WERI-Rb-1 (cell line): ENCODE measurements at regions not wholly inside any gene's neighbourhood (a gene's known extent, or its start where the extent isn't known, plus 50 kb on each side); places are given as distances from the start of the nearest gene placed in this dataset.

Experiments used
- DNase-seq: peaks from one replicate; pipeline ENCODE4 v3.0.0-alpha.2; 2020
- H3K27ac ChIP-seq: fragments of 250-450 bp; sonication (Bioruptor Pico); 2 replicates; pipeline ENCODE4 v1.5.1; 2020; ENCODE audit warnings: mild to moderate bottlenecking, moderate library complexity
- H3K27me3 ChIP-seq: fragments of 250-450 bp; sonication (Bioruptor Pico); 2 replicates; pipeline ENCODE4 v1.5.1; 2021; ENCODE audit warnings: mild to moderate bottlenecking, low read depth, moderate library complexity; ENCODE audit not compliant: insufficient read depth, severe bottlenecking
- H3K36me3 ChIP-seq: fragments of 250-450 bp; sonication (Bioruptor Pico); 2 replicates; pipeline ENCODE4 v1.5.1; 2020; ENCODE audit warnings: mild to moderate bottlenecking, moderate library complexity
- H3K4me3 ChIP-seq: 2 replicates; pipeline ENCODE4 v1.5.1; 2011; ENCODE audit warnings: low read depth, mild to moderate bottlenecking, control low read depth, low read length
- H3K9me3 ChIP-seq: fragments of 250-450 bp; sonication (Bioruptor Pico); 2 replicates; pipeline ENCODE4 v1.5.1; 2021; ENCODE audit warnings: mild to moderate bottlenecking, moderate library complexity; ENCODE audit not compliant: severe bottlenecking
- TF ChIP-seq, protein P1 (sequence below): IDR thresholded peaks from 2 replicates; pipeline ENCODE4 v1.5.1; 2011; ENCODE audit warnings: low read depth, mild to moderate bottlenecking, control low read depth, inconsistent platforms, low read length

DNA sequence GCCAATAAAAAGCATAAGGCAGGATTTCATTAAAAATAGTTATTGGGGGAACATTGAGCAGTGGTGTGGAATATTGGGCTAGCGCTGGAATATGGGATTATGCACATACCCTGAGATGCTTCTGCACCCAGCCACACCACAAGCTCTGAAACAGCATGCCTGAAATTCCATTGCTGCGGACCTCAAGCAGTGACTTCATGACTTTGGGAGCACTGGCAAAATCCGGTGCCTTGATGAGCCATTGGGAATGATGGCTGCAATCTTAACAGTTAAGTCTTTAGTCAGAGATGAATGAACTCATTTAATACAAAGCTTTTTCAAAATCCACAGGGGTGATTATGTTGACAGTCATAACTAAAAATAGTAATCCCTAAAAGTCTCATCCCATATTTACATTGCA is 274.7 kb upstream of the MTPN start:
- no peaks in the 10 kb centered on the region for H3K9me3 ChIP-seq
- no peaks in the 10 kb centered on the region for H3K36me3 ChIP-seq
- TF ChIP-seq, protein P1, sequence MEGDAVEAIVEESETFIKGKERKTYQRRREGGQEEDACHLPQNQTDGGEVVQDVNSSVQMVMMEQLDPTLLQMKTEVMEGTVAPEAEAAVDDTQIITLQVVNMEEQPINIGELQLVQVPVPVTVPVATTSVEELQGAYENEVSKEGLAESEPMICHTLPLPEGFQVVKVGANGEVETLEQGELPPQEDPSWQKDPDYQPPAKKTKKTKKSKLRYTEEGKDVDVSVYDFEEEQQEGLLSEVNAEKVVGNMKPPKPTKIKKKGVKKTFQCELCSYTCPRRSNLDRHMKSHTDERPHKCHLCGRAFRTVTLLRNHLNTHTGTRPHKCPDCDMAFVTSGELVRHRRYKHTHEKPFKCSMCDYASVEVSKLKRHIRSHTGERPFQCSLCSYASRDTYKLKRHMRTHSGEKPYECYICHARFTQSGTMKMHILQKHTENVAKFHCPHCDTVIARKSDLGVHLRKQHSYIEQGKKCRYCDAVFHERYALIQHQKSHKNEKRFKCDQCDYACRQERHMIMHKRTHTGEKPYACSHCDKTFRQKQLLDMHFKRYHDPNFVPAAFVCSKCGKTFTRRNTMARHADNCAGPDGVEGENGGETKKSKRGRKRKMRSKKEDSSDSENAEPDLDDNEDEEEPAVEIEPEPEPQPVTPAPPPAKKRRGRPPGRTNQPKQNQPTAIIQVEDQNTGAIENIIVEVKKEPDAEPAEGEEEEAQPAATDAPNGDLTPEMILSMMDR, result no peak
- no peaks in the 10 kb centered on the region for H3K27me3 ChIP-seq
- H3K4me3 ChIP-seq, result no peak overlapping the region
- H3K27ac ChIP-seq, result no peak overlapping the region
- DNase-seq, result no peak

- DNase-seq, result no peak
- H3K9me3 ChIP-seq, result no peaks in the 10 kb centered on the region
- TF ChIP-seq, protein P1, result no peak
- H3K36me3 ChIP-seq, result no peaks in the 10 kb centered on the region
- no peak overlapping the region for H3K27ac ChIP-seq
- no peaks in the 10 kb centered on the region for H3K27me3 ChIP-seq
- H3K4me3 ChIP-seq, result no peak overlapping the region
Observed at GRCh38 chr7:136247211-136247610, 270.1 kb upstream of the MTPN start.

- no peak for DNase-seq
- no peak overlapping the region for H3K27ac ChIP-seq
- no peak overlapping the region for H3K4me3 ChIP-seq
- no peaks in the 10 kb centered on the region for H3K27me3 ChIP-seq
- no peaks in the 10 kb centered on the region for H3K36me3 ChIP-seq
- TF ChIP-seq, protein P1, result no peak
- H3K9me3 ChIP-seq, result no peaks in the 10 kb centered on the region
Observed at GRCh38 chr7:136245327-136246004, 268.3 kb upstream of the MTPN start.

DNA sequence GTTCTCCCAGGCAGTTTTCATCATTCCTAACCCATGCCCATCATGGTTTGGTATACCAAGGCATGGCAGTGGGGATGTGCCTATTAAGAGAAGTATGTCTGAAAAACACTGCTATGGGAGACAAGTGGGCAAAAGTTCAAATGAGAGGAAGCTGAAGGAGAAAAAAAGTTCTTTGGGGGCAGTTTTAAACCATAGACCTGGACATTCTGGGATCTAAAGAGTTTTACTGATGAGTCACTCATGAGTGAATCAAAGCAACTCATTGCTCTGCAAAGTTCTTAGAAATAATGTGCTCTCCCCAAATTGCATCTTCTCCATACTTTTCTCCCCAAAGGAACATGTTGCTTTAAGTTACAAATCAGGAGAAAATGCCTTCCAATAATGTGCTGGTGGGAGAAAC is 256.9 kb upstream of the MTPN start:
- no peaks in the 10 kb centered on the region for H3K27me3 ChIP-seq
- no peaks in the 10 kb centered on the region for H3K9me3 ChIP-seq
- H3K27ac ChIP-seq, result no peak overlapping the region
- no peak for DNase-seq
- TF ChIP-seq, protein P1, result no peak
- no peaks in the 10 kb centered on the region for H3K36me3 ChIP-seq
- H3K4me3 ChIP-seq, result no peak overlapping the region

GRCh38 chr7:136230210-136230609 is 253.1 kb upstream of the MTPN start:
- H3K9me3 ChIP-seq, result no peaks in the 10 kb centered on the region
- H3K27me3 ChIP-seq, result no peaks in the 10 kb centered on the region
- no peaks in the 10 kb centered on the region for H3K36me3 ChIP-seq
- no peak overlapping the region for H3K27ac ChIP-seq
- DNase-seq, result no peak
- TF ChIP-seq, protein P1, result no peak
- H3K4me3 ChIP-seq, result no peak overlapping the region

DNA sequence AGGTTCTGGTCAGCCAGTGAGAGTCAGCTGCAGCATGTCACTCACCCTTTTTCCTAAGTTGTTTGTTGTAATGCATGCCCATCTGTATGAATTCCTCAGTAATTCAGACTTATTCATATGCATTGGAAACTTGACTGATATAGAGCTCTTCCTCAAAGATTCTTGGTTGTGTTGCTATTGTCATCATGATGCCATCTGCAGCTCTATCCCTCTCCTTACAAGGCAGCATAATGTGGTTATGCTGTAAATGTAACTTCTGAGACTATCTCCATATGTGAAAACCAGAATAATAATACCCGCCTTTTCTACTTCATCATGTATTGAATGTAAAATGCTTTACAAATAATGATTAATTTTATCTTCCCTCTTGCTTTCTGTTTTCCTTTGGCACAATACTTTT is 252.6 kb upstream of the MTPN start:
- TF ChIP-seq, protein P1, result no peak
- no peaks in the 10 kb centered on the region for H3K9me3 ChIP-seq
- H3K36me3 ChIP-seq, result no peaks in the 10 kb centered on the region
- DNase-seq, result no peak
- H3K4me3 ChIP-seq, result no peak overlapping the region
- no peaks in the 10 kb centered on the region for H3K27me3 ChIP-seq
- H3K27ac ChIP-seq, result no peak overlapping the region
